NCI-H2227 (cell line): ENCODE measurements at regions not wholly inside any gene's neighbourhood (a gene's known extent, or its start where the extent isn't known, plus 50 kb on each side); places are given as distances from the start of the nearest gene placed in this dataset.

Experiments used
- DNase-seq: peaks from one replicate; lab custom pipeline; 2025; ENCODE audit not compliant: unreplicated experiment; lab: John Stamatoyannopoulos, UW

DNA sequence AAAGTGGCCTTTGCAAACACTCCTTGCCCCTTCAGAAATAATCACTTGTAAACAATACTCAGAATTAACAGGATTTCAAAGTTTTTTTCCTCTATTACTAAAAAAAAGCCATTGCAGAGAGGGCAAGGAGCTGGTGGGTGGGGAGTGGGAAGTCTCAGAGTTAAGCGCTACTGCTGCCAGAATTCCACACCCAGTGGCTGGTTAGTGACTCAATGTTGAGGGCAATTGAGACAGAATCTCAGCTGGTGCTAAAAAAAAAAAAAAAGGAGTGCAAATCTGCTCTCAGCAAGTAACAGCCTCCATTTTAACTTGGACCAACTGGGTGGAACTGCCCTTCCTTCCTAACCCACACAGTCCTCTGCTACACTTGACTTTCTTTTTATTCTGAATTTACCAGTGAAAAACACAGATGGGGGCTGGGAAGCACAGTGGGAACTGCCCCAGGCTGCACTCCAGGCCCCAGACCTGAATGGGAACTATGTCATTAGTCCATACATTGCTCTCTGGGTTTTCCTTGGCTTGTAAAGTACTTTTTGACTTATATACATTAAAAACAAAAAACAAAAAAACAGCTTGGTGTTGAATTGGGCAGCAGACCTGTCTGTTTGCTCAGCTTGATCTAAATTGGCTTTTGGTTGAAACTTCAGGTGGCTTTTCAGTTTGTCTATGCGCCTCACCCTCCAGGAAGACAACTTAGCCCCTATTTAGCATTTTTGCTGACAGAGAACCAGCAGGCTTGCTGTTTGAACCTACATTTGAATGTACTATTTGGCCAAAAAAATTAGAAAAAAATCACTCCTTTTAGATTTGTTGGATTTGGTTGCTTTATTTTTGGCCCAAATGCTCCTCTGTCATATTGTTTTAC is 357.8 kb upstream of the TBL1XR1 start:
- peak; percentile 10 for DNase-seq

DNA sequence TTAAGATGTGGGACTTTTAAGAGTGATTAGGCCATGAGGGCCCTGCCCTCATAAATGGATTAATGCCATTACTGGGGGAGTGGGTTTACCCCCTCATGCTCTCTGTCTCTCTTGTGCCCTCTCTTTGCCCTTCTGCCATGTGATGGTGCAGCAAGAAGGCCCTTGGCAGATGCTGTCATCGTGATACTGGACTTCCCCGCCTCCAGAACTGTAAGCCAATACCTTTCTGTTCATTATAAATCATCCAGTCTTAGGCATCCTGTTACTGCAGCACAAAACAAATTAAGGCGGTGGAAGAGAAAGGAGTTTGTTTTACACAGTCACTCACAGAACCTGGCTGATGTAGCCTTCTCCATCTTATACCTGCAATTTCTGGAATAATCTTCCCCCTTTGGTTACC is 360.3 kb upstream of the TBL1XR1 start:
- DNase-seq: no peak

DNA sequence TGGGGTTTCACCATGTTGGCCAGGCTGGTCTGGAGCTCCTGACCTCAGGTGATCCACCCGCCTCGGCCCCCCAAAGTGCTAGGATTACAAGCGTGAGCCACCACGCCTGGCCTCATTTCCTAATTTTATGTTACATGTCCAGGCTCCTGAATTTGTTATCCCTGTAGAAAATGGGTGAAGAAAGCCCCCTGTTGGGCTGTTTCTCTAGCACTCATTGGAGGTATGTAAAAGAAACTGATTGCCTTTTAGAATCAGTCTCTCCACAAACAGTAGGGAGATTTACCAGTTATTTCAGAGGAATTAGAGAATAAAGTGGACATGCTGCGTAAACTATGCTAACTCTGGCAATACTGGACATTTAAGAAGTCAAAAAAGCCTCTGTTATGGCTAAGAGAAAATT is 364.1 kb upstream of the TBL1XR1 start:
- no peak for DNase-seq

DNA sequence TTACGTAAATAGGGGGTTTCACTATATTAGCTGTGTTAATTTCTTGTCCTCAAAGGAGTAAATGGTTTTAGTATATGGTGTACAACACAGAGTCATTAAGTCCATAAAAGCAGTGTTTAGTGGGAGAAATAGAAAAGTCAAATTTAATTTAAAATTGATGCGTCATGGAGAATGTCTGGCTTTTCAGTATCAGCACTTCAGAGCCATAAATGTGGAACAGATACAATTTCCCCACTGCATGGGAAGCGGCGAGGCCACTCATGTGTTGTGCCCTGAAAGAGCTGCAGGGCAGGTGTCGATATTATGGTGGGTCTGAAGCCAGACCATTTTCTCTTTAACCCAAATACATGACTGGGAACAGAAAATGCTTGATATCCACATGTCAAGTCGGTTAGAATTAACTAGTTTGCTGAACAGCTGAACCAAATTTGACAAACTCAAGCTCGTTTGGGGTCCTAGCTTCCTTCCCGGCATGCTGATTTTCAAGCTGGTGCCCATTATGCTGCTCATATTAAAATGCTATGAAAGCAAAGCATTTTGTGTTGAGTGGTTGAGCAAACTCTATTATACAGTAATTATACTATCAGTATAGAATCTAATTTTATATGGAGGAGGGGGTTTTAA is 364.6 kb upstream of the TBL1XR1 start:
- DNase-seq: no peak

DNA sequence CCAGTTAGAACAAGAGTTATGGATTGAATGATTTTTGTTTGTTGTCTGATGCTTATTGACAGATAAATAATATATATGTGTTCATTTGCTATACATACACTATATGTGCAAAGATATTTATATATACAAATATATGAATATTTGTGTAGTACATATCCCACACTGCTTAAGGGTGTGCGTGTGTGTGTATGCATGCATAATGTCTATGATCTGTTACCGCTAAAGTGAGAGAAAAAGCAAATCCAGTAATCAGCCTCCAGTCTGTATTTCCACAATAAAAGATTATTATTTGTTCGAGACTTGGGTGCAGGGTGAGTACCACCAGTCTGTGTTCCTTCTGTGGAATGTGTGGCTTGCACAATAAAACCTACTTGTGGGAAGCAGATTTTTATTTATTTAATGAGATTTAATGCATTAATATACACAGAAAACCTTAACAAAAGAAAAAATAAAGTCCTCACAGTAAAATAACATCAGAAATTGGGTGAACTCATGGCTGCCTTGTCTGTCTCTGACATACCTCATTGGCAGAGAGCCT is 366.0 kb upstream of the TBL1XR1 start:
- DNase-seq: no peak

DNA sequence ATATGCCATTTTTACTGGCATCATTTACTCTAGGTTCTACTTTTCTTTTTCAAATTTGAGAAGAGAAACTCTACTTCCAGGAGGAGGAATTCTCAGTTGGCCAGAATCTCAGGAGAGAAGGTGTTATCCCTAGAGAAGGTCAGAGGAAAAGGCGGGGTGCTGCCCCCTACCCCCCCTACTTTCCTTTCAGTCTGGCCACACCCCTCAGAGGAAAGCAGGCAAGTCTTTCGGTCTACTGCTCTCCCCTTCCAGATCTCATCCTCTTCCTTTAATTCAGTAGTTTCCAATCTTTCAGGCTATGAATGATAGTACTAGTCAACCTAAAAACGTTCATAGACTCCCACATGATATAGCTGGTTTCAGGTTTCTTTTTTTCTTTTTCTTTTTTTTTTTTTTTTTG is 366.5 kb upstream of the TBL1XR1 start:
- no peak for DNase-seq

DNA sequence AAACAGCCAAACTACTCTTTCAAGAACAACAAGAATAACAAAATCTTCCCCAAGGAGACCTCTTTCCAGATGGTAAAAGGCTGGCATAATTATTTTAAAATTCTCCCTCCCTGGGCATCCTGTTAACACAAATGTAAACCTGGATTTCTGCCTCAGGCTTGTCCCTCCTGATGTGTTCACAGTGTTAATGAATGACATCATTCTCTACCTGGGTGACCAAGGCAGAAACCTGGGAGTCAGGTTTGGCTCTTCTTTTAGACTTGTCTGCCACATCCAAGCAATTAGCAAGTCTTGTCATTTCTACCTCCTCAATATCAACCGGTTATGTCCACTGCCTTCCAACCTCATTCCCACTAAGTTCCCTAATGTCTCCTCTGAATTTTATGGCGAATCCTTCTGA is 368.7 kb upstream of the TBL1XR1 start:
- no peak for DNase-seq

DNA sequence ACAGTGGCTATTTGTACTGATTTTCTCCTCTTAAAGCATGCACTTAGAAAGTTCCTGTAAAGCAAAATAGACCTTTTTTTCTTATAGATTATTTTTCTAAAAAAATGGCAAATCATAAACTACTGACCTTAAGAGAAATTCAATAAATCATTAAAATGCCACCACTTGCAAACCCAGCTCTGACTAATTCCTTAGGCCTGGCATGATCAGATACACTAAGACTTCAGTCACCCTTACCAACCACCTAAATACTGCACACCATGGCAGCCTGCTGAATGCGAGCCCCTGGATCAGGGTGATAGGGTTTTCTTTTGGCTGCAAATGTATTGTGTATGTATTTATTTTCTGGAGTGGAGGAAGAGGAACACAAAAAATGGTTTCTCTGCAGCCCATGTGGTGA is 370.6 kb upstream of the TBL1XR1 start:
- no peak for DNase-seq

DNA sequence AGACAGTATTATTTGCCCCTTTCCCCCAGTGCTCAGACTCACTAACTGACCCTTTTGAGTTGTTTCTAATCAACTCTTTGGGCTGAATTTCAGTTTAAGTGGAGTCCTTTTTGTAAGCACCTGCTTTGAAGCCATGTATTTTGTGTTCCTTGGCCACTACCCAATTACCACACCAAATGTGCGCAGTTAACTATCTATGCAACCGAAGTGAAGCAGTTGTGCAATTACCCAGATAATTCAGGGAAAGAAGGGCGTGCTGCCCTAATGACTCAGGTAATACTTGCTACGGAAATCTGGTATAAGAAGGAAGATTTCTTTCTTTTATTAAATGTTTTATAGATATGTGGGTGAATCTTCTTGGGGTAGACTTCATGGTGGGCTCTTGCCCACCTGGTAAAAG is 371.9 kb upstream of the TBL1XR1 start:
- DNase-seq: no peak

DNA sequence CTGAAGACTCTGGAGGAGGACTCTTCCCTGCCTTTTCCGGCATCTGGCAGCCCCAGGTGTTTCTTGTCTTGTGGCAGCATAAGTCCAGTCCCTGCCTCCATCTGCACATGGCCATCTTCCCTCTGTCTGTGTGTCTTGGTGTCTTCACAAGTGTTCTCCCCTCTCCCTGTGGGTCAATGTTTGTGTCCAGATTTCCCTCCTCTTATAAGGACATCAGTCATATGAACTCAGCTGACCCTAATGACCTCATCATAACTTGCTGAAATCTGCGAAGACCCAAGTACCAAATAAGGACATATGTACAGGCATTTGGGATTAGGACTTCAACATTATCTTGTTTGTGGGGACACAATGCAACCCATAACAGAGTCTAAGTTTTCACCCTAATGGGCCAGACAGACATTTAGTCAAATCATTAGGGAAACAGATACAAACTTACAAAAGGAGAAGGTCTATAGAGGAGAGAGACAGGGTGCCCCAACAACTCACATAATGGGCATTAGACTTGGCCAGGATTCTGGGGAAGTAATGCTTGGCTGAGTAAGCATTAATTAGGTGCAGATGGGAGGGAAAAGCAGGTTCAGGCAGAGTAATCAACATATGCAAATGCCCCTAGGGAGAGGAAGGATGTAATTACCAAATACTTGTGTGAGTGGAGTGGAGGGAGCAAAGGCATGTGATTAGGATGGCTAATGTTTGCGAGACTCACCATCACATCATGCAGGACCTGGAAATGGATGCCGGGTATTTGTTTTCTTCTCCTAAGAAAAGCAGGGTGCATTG is 372.8 kb upstream of the TBL1XR1 start:
- no peak for DNase-seq

DNA sequence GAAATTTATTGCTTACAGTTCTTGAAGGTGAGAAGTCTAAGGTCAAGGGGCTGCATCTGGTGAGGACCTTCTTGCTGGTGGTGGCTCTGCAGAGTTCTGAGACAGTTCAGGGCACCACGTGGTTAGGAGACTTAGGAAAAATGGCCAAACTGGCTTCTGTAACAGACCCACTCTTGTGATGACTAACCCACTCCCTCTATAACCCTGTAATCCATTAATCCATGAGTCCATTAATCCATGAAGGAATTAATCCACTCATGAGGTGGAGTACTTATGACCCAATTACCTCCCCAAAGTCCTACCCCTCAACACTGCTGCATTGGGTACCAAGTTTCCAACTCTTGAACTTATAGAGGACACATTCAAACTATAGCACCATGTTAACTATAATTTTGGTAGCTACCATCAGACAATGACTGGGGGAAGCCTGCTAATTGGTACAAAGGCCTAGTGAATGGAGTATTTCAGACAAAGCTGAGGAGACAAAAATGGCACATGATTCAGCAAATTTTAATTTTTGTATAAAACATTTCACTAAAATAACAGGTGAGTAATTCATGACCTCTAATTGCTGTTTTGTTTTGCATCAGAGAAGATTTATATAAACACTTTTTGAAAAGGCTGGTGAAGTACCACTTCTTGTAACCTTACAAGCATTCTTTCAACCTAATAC is 374.1 kb upstream of the TBL1XR1 start:
- DNase-seq: no peak

DNA sequence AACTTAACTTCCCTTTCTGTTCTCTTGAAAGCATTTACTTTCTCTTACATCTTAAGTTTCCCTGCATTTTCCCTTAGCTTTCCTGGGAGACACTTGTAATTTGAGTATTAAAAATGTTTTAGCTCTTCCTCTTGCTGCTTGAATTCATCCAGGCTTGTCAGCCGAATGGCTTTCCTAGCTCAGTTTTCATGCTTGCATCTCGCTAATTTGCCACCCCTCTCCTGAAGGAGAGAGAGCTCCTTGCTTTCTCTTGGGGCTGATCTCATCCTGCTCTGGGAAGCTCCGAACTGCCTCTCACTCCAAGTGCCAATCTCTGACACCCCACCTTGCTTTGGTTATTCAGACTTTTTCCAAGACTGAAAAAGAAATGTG is 374.6 kb upstream of the TBL1XR1 start:
- DNase-seq: no peak

DNA sequence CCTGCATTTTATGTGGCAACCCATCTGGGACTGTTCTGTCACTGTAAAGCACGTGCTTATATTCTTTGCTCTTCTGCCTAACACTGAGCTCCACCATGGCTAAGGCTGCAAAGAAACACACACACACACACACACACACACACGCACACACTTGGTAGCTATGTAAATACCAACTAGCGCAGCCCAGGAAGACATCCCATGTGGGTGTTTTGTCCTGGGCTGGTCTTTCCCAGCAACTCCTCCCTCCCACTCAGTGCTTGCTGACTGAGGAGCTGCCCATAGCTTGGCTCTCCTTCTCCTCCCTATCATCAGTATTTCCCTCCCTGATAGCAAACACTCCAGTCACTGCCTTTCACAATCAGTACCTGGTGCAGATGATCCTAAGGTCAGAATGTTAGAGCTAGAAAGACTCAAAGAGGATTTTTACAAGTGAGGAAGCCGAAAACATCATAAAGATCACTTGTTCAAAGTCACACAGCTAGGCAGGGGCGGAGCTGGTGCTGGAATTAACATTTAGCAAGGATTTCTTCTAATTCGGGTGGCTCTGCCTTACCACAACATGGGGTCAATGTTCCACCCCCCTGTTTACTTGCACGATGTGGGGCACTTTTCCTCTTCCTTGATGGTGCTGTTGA is 377.1 kb upstream of the TBL1XR1 start:
- peak; percentile 89 for DNase-seq

DNA sequence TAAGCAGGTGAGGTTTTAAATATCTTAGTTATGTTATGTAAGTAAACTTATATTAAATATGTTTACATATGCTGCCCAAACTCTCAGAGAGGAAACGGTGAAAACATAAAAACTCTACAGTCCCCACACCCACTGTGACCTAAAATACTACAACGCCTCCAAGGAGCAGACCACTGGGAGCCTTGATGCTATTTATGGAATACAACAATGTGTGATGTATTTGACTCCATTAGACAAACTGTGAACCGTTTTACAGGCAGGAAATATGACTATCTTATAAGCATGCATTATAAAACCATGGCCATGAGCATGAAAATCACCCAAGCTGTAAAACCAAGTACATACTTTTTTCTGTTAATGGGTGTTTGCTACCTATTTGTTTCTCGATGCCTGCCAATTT is 379.5 kb upstream of the TBL1XR1 start:
- DNase-seq: no peak

DNA sequence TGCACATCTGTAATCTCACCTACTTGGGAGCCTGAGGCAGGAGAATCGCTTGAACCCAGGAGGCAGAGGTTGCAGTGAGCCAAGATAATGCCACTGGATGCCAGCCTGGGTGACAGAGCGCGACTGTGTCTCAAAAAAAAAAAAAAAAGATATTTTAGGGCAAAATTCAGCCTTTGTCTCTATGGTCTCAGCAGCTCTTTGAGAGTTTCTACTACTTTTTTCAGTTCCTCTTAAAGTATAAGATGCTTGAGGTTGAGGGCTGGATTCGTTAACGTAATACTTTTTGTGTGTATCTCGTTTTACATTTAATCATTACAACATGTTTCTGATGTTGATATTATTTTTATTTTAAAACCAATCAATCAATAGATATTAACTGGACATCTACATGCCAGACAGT is 381.2 kb upstream of the TBL1XR1 start:
- no peak for DNase-seq

DNA sequence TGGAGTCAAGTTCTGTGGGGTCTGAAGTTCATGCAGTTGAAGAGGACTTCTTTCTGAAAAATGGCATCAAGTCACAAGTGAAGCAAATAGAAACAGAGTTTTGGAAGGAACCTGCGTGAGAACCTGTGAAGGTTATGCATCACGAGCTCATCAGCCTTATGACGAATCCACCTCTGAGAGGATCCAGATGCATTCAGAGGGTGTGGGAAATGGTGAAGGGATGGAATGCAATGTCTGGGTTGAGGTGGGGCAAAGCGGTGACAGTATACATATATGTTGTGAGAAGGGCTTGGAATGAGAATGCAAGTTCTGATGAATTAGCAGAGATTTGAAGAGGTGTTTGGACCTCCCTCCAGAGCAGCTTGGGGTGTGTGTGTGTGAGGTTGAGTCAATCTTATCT is 382.1 kb upstream of the TBL1XR1 start:
- DNase-seq: no peak

DNA sequence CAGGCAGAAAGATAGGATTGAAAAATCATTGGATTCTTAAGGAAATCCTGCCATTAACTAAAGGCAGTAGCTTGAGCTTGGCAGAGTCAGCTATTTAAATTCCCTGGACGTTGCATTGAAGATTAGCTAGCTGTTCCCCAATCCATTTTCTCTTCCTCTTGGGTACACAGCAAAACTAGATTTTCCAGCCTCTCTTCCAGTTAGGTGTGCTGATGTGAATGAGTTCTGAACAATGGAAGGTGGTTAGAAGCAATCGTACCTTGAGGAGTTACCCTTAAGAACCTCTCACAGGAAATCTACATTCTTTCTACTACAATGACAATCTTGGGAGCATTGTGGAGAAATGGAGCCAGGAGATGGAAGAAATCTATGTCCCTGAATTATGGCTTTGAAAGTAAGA is 383.2 kb upstream of the TBL1XR1 start:
- no peak for DNase-seq

DNA sequence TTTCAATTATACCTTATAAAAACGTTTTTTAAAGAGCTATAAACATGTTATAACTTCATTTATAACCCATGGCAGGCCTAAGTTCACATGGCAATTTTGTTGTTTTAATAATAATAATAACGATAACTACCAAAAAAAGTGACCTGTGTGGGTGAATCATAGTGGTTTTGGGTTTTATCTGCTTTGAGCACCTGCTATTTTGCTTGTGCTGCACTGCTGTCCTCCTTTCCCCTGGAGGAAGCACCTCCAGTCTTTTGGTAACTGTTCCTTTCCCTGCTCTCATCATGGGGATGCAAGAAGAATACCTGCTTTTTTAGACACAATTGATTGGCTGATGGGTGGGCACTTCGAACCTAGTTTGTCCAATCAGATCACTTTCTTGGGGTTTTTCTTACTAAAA is 388.0 kb upstream of the TBL1XR1 start:
- no peak for DNase-seq

DNA sequence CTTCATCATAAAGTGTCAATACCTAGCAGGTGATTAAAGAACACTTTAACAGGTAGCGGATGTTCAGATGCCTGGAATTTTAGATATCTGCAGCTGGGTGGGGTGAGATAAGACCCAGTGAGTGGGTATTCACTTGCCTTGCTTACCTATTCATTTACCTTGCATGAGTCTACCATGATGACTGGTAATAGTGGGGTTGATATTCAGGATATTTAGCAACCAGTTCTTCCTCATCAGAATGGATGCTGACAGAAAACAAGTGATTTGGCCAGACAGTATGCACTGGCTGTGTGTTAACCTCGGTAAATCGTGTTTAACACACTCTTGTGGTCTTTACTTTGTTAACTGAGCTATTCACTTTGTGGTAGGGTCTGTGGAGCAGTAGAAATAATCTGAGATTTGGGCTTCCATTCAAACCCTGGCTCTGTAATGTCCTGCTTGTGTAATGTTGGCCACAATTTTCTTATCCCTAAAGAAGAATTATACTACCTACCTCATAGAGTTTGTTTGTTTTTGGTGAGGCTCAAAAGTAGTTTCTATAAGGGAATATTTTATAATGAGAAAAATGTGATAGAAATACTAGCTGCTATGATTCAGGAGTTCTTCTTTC is 391.9 kb upstream of the TBL1XR1 start:
- DNase-seq: no peak

DNA sequence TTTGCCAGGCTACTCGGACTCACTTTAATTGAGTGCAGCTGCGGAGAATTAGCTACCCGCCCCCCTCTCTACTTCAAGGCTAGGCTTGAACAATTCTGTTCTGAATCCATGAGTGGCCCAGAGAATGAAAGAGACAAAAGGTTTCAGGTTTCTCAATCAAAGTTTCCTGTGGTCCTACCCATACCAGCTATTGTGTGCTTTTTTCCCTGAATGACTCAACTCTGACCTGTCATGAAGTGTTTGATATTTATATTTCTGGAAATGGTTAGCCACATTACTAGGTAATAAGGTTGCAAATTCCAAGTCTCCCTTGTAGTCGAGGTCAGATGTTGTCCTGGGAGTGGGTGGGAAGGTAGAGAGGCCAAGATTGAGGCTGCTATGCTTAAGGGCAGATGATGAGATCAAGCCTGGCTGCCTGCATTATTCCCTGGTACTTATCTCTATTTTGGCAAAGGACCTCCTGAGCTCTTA is 392.7 kb upstream of the TBL1XR1 start:
- peak; percentile 79 for DNase-seq
